GM21381 (cell line): ENCODE measurements at regions not wholly inside any gene's neighbourhood (a gene's known extent, or its start where the extent isn't known, plus 50 kb on each side); places are given as distances from the start of the nearest gene placed in this dataset.
"Not testable (repeated sequence)": the region's sequence is repeated elsewhere in the genome, so short reads cannot be mapped to it uniquely, and the experiment has no call there.

Source experiments
- ATAC-seq: cut with Tn5 transposase; IDR thresholded peaks from one replicate; pipeline ENCODE4 v1.9.1; 2021; ENCODE audit warnings: mild to moderate bottlenecking, moderate library complexity; ENCODE audit not compliant: unreplicated experiment

DNA sequence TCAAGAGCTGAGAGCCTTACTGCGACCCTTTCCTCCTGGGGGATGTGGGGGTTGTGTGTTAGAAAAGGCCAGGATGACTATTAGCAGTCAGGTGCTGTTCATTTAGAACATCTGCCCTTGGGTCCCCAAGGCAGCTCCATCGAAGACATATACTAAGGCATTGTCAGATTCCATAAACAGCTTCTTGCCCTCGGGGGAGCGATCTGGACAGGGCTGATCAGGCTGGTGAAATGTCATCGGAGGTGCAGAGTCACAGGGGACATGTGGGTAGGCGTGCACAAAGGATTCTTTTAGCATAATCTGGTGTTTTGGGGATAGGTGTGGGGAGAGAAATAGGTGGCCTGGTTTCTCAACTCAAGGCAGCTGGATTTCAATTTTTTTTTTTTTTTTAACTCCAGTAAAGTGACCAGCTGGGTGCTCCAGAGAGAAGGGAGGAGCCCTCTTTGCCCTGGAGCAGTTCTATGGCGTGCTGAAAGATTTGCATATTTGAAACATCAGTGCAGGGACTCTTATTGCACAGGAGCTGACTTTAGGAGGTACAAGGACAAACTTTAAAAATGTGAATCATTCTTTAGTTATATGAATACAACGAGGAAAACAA lies 160.1 kb downstream of the SUDS3 start:
- ATAC-seq, result no peak

DNA sequence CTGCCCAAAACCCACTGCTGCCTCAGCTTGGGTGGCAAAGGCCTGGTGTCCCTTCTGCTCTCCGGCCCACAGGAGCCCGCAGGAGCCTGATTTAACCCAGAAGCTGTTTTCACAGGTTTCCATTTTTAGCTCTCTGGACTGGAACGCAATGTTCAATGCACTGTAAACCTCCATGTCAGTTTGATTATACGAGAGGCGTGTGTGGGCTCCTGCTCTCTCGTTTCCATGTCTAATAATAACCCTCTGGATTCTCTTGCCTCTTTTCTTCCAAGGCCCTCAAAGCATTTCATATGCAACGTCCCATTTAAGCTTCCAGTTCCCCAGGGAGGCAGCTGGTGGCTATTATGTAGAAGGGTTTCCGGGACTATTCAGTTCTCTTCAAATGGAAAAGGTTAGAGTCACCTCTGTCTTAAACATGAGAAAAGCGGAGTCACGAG lies 161.1 kb downstream of the SUDS3 start:
- no peak for ATAC-seq

DNA sequence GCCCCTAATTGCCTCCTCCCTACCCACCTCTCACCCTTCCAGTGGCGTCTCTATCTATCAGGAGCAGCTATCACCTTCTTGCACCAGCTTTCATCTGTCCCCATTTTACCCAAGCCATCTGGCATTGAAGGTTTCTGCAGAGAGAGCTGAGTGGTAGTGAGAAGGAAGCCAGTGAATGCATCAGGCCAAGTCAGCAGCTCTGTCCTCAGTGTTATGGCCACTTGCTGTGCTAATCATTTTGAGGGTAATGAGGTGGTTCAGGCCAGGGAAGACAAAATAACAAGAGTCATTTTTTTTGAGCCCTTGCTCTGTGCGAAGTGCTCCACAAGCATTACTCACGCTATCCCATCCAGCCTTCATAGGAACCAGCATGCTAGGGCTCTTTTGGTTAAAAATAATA lies 164.7 kb downstream of the SUDS3 start:
- no peak for ATAC-seq

DNA sequence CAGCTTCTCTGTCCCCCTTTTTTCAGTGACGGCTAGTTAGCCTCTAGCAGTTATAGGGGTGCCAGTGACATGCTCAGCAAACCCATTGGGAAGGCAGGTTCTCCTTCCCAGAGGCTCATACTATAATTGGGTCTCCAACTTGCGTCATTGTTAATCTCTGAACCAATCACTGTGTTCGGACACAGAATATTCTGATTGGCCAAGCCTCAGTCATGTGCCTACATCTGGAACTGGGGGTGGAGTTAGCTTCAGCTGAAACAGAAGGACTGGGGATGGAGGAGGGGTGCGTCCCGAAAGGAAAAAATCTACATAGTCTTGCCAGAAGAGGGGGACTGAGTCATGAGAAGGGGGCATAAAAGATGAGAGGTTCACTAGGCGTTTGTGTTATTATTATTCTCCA lies 165.6 kb downstream of the SUDS3 start:
- no peak for ATAC-seq

DNA sequence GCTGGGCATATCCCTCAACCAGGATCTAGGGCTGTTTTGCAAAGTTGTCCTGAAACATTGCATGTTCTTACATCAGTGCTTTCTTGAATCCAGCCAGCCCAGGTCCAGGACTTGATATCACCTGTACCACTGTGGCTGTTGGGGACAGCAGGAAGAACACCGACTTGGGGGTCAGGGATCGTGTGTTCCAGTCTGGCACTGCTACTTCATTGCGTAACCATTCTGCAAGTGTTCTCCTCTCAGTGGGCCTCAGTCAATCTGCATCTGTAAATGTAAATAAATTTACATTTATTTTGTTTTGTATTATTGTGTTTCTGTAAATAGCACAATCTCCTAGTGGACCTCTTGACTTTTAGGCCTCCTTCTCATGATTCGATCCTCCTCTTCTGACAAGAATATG lies 167.3 kb downstream of the SUDS3 start:
- ATAC-seq, result no peak

DNA sequence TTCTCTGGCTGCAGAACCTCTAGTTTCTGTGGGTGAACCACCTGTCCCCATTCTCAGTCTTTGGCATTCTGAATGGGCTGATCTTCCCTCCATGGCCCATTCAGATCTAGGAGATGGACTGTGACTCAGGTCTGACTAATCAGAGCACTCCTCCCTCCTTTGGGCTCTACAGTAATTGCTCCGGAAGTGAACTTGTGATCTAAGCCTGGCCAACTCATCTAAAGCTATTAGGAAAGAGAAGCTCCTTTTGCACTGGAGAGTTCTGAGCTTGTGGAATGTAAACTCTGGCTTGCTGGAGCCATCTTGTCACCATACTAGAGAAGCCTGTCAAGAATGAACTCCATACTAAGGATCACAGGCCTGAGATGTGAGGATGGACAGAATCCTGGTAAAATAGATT lies 168.2 kb downstream of the SUDS3 start:
- ATAC-seq, result no peak

DNA sequence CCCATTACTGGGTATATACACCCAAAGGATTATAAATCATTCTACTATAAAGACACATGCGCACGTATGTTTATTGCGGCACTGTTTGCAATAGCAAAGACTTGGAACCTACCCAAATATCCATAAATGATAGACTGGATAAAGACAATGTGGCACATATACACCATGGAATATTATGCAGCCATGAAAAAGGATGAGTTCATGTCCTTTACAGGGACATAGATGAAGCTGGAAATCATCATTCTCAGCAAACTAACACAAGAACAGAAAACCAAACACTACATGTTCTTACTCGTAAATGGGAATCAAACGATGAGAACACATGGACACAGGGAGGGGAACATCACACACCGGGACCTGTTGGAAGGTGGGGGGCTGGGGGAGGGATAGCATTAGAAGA lies 171.3 kb downstream of the SUDS3 start:
- not testable (repeated sequence) for ATAC-seq

DNA sequence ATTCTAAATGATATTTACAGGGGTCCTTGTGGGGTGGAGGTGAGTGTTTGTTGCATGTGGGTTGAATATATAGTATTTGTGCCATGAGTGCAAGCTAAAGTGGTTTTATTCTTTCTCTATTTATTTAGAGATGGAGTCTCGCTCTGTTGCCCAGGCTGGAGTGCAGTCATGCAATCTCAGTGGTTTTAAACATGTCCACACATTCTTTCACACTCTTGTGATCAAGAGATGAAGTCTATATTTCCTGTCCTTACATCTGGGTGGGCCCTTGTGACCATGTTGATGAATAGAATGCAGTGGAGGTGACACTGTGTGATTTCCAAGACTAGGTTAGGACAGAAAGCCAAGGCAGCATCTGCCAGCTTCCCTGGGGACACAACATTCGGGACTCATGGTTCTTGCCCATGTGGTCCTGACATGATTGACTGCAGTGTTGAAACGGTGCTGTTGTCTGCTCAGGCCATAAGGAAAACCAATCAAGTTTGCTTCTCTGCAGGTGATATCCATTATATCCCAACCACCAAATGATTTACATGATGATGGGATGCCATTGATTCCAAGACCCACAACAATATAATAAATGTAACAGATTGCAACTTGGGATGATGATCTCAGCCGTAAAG lies 172.6 kb downstream of the SUDS3 start:
- no peak for ATAC-seq

DNA sequence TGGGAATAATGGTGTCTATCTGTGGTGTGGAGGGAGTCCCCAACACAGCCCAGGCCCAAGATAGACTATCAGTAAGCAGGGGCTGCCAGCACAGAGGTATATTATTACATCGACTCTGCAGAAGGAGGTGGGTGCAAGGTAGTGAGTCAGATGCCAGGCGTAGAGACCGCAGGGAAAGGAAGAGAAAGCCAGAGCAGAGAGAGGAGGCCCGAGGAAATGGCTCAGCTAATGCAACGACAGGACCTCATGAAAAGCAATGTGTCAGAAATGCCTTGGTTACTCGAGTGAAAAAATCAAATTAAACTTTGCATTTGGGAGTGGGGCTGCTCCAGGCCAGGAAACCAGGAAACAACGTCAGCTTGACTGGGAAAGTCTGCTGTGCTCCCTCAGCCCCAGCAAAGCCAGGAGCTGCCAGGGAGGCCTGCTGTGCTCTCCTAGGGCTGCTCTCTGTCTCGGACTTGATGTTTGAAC lies 173.2 kb downstream of the SUDS3 start:
- ATAC-seq, result no peak

DNA sequence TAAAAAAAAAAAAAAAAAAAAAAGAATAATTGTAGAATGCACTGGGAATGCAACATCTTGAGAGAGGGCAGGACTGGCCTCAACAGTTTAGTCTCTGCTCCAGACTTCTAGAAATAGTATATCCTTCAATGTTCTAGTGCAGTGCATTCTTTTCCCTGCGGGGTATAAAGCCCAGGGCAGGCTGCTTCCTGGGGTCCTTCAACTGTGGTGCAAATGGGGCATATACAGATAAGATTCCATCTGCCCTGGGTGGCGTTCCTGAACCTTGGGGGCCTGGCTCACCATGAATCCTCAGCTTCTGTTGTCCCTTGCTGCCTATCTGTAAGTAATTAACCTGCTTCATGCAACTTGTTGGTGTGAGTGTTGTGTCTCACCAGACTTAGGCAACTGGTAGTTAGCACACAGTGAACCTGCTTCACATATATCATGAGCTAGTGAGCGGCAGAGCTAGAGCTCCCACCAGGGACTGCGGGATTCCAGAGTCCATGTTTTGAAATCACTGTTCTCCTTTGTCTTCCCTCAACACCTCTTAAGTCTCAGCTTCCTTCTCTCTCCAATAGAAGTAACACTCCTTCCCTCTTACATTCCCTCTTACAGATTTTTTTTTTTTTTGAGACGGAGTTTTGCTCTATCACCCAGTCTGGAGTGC lies 177.6 kb downstream of the SUDS3 start:
- ATAC-seq, result no peak

DNA sequence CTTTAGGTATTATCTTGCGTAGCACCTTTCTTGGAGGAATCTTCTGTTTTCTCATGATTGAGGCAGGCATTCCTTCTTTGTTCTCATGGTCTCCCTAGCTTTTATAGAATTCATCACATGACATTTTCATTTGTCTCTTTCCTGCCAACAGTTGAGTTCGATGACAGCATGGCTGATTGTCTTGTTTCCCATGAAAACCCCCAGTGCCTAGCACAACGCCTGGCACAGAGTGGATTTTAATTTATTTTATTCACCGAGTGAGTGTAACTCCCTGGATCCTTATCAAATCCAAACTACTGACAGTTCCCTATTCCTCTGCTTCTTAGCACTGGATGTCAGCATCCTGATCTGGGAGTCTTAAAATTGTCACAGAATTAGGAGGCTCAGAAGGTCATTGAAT lies 182.6 kb downstream of the SUDS3 start:
- no peak for ATAC-seq

DNA sequence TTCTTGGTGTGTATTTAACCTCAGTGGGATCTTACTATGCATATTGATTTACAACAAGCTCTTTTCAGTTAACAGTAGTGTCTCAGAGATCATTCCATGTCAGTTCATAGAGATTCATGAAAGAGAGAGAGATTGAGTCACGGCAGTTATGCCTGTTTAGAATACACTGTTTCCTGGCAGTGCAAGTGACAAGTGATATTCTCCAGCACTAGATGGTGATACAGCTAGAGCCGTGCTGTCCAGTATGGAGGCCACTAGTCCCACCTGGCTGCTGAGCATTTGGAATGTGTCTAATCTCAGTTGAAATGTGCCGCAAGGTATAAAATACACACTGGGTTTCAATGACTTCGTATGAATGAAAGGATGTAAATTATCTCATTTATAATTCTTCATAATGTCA lies 184.4 kb downstream of the SUDS3 start:
- no peak for ATAC-seq

DNA sequence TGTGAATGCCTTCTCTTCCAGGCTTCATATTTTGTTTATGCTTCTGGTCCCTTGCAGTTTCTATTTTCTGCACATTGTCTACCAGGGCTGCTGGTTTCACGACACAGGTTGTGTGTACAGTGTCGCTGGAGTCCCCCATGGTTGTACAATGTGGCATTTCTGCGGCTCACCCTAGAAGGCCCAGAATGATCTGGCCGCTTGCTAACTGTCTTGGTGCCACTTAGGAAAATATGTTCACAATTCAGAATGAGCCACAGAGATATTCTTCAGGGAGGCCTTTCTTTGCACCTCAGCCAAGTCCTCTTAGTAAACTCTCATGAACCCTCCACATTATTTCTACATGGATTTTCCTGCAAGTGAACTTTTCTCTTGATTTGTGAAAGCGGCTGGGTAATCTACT lies 195.4 kb downstream of the SUDS3 start:
- no peak for ATAC-seq

DNA sequence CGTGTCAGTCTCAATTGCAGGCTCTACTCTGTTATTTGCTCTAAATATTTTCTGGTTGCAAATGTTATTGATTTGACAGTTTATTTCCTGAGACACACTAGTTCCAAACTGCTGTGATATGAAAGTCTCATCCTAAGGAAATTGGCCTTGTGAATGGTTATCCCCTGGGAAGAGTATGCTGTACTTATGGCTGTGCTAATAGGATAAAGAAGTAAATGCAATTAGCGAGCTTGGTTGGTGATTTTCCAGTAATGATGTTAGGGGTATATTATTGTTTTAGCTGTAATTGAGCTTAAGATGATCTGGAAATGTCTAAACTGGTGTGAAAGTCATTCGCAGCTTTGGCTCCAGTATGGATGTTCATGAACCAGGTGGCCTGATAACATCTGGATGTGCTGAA lies 197.9 kb downstream of the SUDS3 start:
- no peak for ATAC-seq

DNA sequence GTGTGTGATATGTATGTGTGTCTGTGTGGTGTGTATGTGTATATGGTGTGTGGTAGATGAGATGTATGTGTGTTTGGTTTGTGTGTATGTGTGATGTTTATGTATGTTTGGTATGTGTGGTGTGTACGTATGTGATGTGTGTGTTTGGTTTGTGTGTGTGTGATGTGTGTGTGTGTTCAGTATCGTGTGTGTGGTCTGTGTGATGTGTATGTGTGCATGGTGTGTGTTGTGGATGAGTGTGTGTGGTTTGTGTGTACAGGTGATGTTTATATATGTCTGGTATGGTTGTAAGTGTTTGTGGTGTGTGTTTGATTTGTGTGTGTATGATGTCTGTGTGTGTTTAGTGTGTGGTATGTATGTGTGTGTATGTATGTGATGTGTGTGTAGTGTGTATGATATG lies 199.4 kb downstream of the SUDS3 start:
- no peak for ATAC-seq

DNA sequence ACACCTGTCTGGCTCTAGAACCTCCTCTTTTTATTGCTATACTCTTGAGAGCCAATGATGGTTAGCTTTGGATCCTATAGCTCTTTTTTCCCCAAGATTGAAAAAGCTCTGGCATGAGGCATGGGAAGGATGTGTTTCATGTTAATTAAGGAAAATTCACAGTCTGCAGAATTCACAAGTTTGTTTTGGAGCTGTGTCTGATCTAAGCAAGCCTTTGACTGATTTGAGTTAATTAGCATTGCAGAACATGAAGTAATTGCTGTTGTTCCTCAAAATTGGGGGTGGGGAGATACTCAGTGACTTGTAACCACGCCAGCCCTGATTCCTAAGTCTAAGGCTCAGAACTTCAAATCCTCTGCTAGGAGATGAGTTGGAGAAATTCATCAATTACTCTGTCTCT lies 205.0 kb downstream of the SUDS3 start:
- ATAC-seq, result no peak

DNA sequence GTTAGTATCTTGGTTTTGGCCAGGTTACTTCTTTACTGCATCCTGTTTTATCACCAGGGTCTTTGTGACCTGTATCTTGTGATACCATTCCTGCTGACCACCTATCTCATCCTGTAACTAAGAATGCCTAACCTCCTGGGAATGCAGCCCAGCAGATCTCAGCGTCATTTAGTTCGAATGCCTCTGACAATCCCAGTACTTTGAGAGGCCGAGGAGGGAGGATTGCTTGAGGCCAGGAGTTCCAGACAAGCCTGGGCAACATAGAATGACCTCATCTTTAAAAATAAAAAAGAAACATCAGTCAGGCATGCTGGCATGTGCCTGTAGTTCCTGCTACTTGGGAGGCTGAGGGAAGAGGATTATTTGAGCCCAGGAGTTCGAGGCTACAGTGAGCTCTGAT lies 206.5 kb downstream of the SUDS3 start:
- no peak for ATAC-seq

DNA sequence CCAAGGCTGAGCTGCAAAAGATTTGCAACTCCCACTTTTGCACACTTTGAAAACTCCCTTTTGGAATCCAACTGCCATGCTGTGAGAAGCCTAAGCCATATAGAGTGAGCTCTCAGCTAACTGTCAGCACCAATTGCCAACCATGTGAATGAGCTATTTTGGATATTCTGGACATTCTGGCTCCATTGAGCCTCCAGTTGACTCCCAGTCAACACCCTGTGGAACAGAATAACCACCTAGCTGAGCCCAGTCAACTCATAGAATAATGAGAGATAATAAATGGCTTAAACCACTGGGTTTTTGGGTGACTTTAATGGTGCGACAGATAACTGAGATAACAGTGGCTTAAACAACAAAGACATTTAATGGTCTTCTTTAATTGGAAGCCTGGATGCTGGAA lies 210.1 kb downstream of the SUDS3 start:
- no peak for ATAC-seq

DNA sequence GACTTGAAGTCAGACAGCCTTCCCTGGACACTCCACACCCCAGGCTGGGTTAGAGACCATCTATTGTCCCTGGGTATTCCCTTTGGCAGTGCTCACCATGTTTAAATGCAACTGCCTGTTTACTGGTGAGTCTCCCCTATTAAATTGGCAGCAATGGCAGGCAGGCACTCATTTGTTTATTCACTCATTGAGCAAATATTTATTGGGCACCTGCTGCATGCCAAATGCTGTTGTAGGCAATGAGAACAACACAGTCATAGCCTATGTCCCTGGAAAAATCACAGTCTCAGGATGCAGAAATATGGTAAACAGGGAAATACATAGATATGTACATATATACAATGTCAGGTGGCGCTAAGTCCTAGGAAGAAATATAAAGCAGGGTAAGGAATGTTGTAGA lies 212.8 kb downstream of the SUDS3 start:
- no peak for ATAC-seq

DNA sequence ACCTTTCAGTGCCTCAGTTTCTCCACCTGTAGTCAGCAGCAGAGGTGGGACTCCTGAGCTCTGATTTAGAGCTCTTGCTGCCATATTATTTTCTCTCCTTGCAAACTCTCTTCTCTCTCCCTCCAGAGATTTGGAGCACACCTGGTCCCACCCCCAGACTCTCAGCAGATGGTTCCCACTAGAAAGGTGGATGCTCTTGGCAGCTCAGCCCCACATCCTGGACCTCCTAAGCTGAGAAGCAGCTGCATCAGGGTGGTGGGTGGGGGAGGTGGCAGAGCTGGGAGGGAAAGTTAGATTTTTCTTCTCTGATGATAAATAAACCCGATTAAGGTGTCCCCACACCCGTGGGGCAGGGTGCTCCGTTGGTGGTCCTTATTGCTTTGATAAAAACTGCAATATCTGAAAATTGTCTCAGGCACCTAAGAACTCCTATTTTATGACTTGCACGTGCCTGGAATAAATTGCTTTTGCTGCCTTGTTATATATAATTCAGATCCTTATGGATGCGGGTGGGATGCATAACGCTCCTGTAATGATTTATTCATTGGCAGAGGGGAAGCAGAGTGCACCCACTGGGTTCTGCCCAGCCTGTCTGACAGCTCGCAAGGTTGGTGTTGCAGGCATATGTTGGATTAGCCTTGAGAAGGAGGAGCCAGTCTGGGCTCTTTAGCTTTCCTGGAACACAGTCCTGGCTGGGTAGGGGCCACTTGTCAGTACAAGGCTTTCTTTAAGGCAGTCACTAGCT lies 214.2 kb downstream of the SUDS3 start:
- ATAC-seq, result no peak

DNA sequence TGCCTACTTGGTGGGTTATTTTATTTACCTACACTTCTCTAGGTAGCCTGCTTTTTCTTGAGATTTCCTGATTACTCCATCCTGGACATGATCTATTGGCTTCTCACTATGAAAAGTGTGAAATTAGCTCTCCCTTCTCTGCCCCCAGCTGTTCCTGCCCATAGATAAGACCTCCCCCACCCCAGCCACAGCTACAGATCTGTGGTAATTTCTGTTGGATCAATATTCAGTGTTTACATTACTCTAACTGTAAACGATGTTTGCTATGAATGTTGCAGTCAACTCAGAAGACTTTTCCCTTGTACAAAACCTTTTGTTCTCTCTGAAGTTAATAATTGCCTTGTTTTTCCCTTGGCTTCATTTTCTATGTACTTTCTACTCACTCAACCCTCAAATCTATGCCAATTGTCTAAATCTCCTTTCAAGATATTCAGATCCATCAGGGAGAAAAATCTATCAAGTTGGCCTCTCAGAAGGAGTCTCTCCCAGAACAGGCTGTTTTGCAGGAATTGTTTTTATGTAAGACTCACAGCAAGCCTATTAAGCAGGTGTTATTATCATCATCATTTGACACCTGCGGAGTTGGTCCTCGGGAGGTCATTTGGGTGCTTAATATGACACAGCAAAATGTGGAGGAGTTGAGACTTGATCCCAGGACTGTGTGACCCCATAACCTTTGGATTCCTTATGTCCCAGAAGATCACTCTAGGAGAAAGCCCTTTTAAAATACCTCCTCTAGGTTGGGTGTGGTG lies 227.4 kb downstream of the SUDS3 start:
- no peak for ATAC-seq
